ENCODE measurements at regions not wholly inside any gene's neighbourhood (a gene's known extent, or its start where the extent isn't known, plus 50 kb on each side); places are given as distances from the start of the nearest gene placed in this dataset.

DNA sequence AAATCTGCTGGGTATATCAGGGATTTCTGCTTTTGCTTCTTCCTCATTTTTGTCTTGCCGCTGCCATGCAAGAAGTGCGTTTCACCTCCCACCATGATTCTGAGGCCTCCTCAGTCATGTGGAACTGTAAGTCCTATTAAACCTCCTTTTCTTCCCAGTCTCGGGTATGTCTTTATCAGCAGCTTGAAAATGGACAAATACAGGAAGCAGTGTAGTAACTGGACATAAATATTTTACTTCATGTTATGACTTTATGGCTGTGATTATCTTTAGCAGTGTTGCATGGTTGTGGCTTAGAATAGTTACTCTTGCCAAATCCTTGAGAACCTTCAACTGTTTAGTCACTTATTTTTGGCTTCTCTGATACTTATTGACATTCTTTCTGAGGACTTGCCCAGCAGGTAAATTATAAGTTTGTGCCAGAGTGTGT lies 66.2 kb upstream of the DLX2 start:
- peak overlapping the region in 2 of 3 experiments; percentile 31 to 49 for H3K27ac Mint-ChIP-seq

DNA sequence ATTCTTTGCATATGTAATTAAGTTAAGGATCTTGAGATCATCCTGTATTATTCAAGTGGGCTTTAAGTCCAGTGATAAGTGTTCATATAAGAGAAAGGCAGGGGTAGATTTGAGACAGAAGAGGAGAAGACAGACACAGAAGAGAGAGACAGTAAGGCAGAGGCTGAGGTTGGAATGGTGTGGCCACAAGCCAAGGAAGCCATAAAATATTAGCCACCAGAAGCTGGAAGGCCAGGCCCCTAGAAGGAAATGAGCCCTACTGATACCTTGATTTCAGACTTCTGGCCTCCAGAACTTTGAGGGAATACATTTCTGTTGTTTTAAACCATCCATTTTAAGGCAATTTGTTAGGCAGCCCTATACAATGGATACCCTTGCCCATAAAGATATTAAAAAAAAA lies 66.9 kb upstream of the DLX2 start:
- Mint-ChIP-seq H3K27me3 (ENCODE audit: low read depth) (peaks cover 39% of the 10 kb centered on the region), H3K4me1 (peaks cover 4% of the 10 kb centered on the region), H3K9me3 (no peaks in the 10 kb centered on the region), H3K4me3 (no peak overlapping the region), H3K27ac (no peak overlapping the region), H3K36me3 (ENCODE audit: low read depth) (no peaks in the 10 kb centered on the region)
- TF ChIP-seq, protein P1, sequence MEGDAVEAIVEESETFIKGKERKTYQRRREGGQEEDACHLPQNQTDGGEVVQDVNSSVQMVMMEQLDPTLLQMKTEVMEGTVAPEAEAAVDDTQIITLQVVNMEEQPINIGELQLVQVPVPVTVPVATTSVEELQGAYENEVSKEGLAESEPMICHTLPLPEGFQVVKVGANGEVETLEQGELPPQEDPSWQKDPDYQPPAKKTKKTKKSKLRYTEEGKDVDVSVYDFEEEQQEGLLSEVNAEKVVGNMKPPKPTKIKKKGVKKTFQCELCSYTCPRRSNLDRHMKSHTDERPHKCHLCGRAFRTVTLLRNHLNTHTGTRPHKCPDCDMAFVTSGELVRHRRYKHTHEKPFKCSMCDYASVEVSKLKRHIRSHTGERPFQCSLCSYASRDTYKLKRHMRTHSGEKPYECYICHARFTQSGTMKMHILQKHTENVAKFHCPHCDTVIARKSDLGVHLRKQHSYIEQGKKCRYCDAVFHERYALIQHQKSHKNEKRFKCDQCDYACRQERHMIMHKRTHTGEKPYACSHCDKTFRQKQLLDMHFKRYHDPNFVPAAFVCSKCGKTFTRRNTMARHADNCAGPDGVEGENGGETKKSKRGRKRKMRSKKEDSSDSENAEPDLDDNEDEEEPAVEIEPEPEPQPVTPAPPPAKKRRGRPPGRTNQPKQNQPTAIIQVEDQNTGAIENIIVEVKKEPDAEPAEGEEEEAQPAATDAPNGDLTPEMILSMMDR (IDR thresholded peaks at IDR 0.05; ENCODE audit: unreplicated experiment in 3 of 3) = no peak

More for the DNA sequence above, 66.2 kb upstream of the DLX2 start:
- peaks cover 4% of the 10 kb centered on the region for H3K4me1 Mint-ChIP-seq
- no peaks in the 10 kb centered on the region for H3K36me3 Mint-ChIP-seq (ENCODE audit: low read depth)
- H3K9me3 Mint-ChIP-seq = peaks cover 4% of the 10 kb centered on the region
- peaks cover 35% of the 10 kb centered on the region for H3K27me3 Mint-ChIP-seq (ENCODE audit: low read depth)
- H3K4me3 Mint-ChIP-seq = no peak overlapping the region
- TF ChIP-seq, protein P1 (IDR thresholded peaks at IDR 0.05; ENCODE audit: unreplicated experiment in 3 of 3) = no peak

DNA sequence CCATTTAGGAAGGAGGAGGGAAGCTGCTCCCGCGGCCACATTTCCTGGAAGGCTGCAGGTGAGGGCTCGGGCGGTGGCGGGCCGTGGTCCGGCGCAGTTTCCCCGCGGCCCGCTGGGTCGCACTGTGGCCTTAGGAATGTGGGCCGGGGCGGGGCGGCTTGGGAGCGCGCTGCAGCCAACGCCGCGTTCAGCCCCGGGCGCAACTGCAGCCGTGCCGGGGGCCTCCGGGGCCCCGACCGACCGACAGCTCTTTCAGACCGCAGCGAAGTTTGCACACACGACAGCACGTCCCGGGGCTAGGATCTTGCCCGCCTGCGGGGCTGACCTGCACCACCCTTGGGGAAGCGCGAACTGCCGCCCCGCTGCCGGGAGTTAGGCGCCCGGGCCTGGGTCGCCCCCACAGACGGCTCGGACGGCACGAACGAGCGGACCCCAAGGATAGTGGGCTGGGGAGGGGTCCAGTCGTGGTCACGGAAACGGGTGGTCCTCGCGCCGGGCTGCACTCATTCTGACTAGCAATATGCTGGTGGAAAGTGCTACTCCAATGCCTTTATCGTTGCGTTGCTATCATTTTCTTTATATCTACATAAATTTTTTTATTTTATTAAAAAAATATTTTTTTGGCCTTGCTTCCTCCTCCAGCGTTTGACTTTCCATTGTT lies 69.9 kb upstream of the DLX2 start:
- Mint-ChIP-seq H3K4me1 (peaks cover 4% of the 10 kb centered on the region), H3K4me3 (peak overlapping the region; percentile 77 to 81 (median 80)), H3K27ac (no peak overlapping the region), H3K27me3 (ENCODE audit: low read depth) (peaks cover 47% of the 10 kb centered on the region), H3K9me3 (no peaks in the 10 kb centered on the region), H3K36me3 (ENCODE audit: low read depth) (no peaks in the 10 kb centered on the region)
- TF ChIP-seq, protein P1 (IDR thresholded peaks at IDR 0.05; ENCODE audit: unreplicated experiment in 3 of 3) = peak; percentile 91 to 97 (median 93)

DNA sequence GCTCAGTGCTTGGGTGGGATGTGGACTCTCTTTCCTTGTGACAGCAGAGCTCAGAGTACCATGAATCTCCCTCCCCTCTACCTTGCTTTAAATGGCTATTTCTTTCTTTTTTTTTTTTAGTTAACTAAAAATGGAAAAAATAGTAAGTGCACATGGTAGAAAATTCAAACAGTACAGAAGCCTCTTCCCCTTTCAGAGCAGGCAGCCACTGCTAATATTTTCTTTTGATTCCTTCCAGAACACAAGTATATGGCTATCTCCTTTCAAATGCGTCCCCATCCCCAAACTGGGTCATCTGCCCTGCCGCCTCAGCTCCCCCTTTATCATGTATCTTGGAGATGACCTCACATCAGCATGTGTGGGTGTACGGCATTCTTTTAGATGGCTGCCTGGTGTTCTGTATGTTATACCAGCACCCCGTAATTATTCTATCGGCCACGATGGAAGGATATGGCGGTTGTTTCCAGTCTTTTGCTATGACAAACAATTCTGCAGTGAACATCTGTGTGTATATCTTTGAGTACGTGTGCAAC lies 70.5 kb upstream of the DLX2 start:
- TF ChIP-seq, protein P1 (IDR thresholded peaks at IDR 0.05; ENCODE audit: unreplicated experiment in 3 of 3) = no peak
- no peaks in the 10 kb centered on the region for H3K36me3 Mint-ChIP-seq (ENCODE audit: low read depth)
- H3K27me3 Mint-ChIP-seq (ENCODE audit: low read depth) = peaks cover 44% of the 10 kb centered on the region
- H3K9me3 Mint-ChIP-seq = no peaks in the 10 kb centered on the region
- H3K4me1 Mint-ChIP-seq = peaks cover 4% of the 10 kb centered on the region
- H3K4me3 Mint-ChIP-seq = peak overlapping the region; percentile 77 to 81 (median 80)
- H3K27ac Mint-ChIP-seq = no peak overlapping the region

DNA sequence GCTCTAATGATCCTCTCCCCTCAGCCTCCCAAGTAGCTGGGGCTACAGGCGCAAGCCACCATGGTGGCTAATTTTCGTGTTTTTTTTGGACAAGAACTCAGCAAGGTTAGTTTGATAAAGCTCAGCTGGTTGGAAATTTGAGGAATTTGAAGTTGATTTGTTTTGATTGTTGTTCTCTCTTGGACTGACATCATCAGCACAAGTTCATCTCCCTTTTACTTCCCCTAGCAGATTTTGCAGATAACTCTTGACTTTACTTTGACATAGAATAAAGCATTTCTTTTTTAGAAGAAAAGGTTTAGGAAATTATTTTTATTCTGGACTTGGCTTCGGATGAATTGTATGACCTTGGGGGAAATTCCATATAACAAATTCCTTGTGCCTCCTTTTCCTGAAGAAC lies 74.9 kb upstream of the DLX2 start:
- Mint-ChIP-seq H3K36me3 (ENCODE audit: low read depth) (no peaks in the 10 kb centered on the region), H3K4me1 (no peaks in the 10 kb centered on the region), H3K9me3 (no peaks in the 10 kb centered on the region), H3K4me3 (no peak overlapping the region), H3K27me3 (ENCODE audit: low read depth) (peaks cover 33% of the 10 kb centered on the region), H3K27ac (no peak overlapping the region)
- TF ChIP-seq, protein P1 (IDR thresholded peaks at IDR 0.05; ENCODE audit: unreplicated experiment in 3 of 3) = no peak

DNA sequence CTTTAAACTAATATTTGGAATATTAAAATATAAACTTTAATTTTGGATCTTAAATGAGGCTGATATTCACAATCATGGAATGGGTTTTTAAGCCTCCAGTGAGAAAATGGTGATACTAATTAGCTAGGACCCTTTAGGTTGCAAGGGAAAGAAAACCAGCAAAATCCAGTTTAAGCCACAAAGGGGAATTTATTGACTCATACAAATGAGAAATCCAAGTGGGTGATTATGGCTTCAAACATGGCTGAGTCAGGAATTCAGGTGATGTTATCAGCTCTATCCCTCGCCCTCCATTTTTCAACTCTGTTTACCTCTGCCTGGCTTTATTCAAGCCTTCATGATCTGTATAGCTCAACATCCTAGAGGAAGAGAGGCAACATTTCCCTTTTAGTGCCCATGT lies 75.3 kb upstream of the DLX2 start:
- Mint-ChIP-seq H3K36me3 (ENCODE audit: low read depth) (no peaks in the 10 kb centered on the region), H3K4me3 (no peak overlapping the region), H3K27ac (no peak overlapping the region), H3K4me1 (no peaks in the 10 kb centered on the region), H3K27me3 (ENCODE audit: low read depth) (peaks cover 31% of the 10 kb centered on the region), H3K9me3 (no peaks in the 10 kb centered on the region)
- TF ChIP-seq, protein P1 (IDR thresholded peaks at IDR 0.05; ENCODE audit: unreplicated experiment in 3 of 3) = no peak
